HepG2 (cell line): ENCODE measurements at regions not wholly inside any gene's neighbourhood (a gene's known extent, or its start where the extent isn't known, plus 50 kb on each side); places are given as distances from the start of the nearest gene placed in this dataset.

Experiments used
- ATAC-seq: fragments of 200-7000 bp; cut with Tn5 transposase; 3 replicates; pipeline ENCODE4 v1.9.1; 2020; ENCODE audit warnings: mild to moderate bottlenecking, moderate library complexity
- BruUV-seq: library from RNA; stranded (reverse); fragments of 400-500 nt; replicated peaks from 2 replicates; lab custom pipeline; 2021; lab: Mats Ljungman, UMichigan
- CTCF ChIA-PET: fragments of 300-600 bp; formaldehyde crosslinking; extraction: SDS; loops from one replicate; lab custom pipeline; 2021; ENCODE audit warnings: low total read pairs, inconsistent platforms, low intra/inter-chr PET ratio; lab: Yijun Ruan, JAX
- POLR2A ChIA-PET: fragments of 350-600 bp; sonication (Branson Sonifier 250); formaldehyde crosslinking; loops from one replicate; lab custom pipeline; 2020; ENCODE audit warnings: antibody characterized with exemption, inconsistent platforms; lab: Yijun Ruan, JAX
- DNase-seq: peaks from one replicate; pipeline ENCODE4 v3.0.0-alpha.2; 2015; ENCODE audit warnings: low spot score
- FAIRE-seq: peaks from 3 replicates; lab custom pipeline; 2011; peaks lifted over from hg19 to GRCh38; lab: Jason Lieb, UNC
- H2AFZ ChIP-seq: one replicate; pipeline ENCODE4 v1.6.1; 2011; ENCODE audit warnings: low read length, inconsistent platforms
- H3K27ac ChIP-seq: fragments of 300-600 bp; 3 replicates; pipeline ENCODE4 v1.8.0; 2011; ENCODE audit warnings: mixed run types, mild to moderate bottlenecking, mixed read lengths, low read length, inconsistent platforms; ENCODE audit not compliant: insufficient read depth; ENCODE audit errors: extremely low read length
- H3K27me3 ChIP-seq, 2 experiments: fragments of 200-600 bp in 1 of 2; 2 replicates in 1 of 2; 3 replicates in 1 of 2; pipeline versions ENCODE4 v1.6.0 to v1.8.0; 2011; ENCODE audit warnings: low read length in 2 of 2, mild to moderate bottlenecking in 2 of 2, moderate library complexity in 2 of 2, inconsistent platforms in 1 of 2; ENCODE audit not compliant: insufficient read depth in 2 of 2, control insufficient read depth in 1 of 2
- H3K36me3 ChIP-seq, 2 experiments: fragments of 200-600 bp in 1 of 2; replicated peaks in 1 of 2; 2 replicates in 1 of 2; 3 replicates in 1 of 2; pipeline versions ENCODE4 v1.5.1 to v1.8.0; 2011; ENCODE audit warnings: low read length in 2 of 2, inconsistent platforms in 1 of 2; ENCODE audit not compliant: insufficient read depth in 2 of 2, control insufficient read depth in 1 of 2
- H3K4me1 ChIP-seq: 2 replicates; pipeline ENCODE4 v1.5.1; 2012; ENCODE audit warnings: low read length, inconsistent platforms; ENCODE audit not compliant: insufficient read depth
- H3K4me2 ChIP-seq: 2 replicates; pipeline ENCODE4 v1.6.0; 2011; ENCODE audit warnings: low read depth, low read length, inconsistent platforms
- H3K4me3 ChIP-seq, 3 experiments: fragments of 200-600 bp in 1 of 3; sonication (generic), shearing (Covaris generic) in 1 of 3; replicated peaks in 1 of 3; 2 replicates each; pipeline ENCODE4 v1.5.1; 2011 to 2016; ENCODE audit warnings: low read length in 3 of 3, inconsistent platforms in 2 of 3, low read depth in 2 of 3, mild to moderate bottlenecking in 2 of 3, control low read depth in 1 of 3, mixed read lengths in 1 of 3; ENCODE audit not compliant: insufficient read depth in 1 of 3
- H3K79me2 ChIP-seq: one replicate; pipeline ENCODE4 v1.6.1; 2011; ENCODE audit warnings: low read length, inconsistent platforms; ENCODE audit not compliant: insufficient read depth
- H3K9ac ChIP-seq: 2 replicates; pipeline ENCODE4 v1.6.0; 2011; ENCODE audit warnings: mild to moderate bottlenecking, low read depth, low read length, inconsistent platforms; ENCODE audit not compliant: insufficient read depth
- H3K9me3 ChIP-seq: 2 replicates; pipeline ENCODE4 v1.5.1; 2012; ENCODE audit warnings: mild to moderate bottlenecking, low read length
- H4K20me1 ChIP-seq: 2 replicates; pipeline ENCODE4 v1.6.0; 2011; ENCODE audit warnings: inconsistent platforms, mild to moderate bottlenecking, low read length, moderate library complexity; ENCODE audit not compliant: insufficient read depth
- CEBPB ChIP-seq: IDR thresholded peaks from 2 replicates; pipeline ENCODE4 v1.6.1; 2011; ENCODE audit warnings: low read depth, low read length, improper control_type of control experiment, borderline replicate concordance
- HOXA9 ChIP-seq: sonication (generic); formaldehyde crosslinking; IDR thresholded peaks from 2 replicates; pipeline ENCODE4 v1.8.1; 2022; ENCODE audit warnings: missing genetic modification reagents, mild to moderate bottlenecking, moderate library complexity, borderline replicate concordance
- IRF2 ChIP-seq: IDR thresholded peaks from 2 replicates; pipeline ENCODE4 v1.6.1; 2018; ENCODE audit warnings: missing genetic modification reagents, missing compliant biosample characterization
- IRX3 ChIP-seq: sonication (generic); formaldehyde crosslinking; IDR thresholded peaks from 2 replicates; pipeline ENCODE4 v1.8.1; 2023; ENCODE audit warnings: mild to moderate bottlenecking, low read depth, missing genetic modification reagents, borderline replicate concordance
- PHB2 ChIP-seq: fragments of 450-650 bp; IDR thresholded peaks from 2 replicates; pipeline ENCODE4 v1.6.1; 2018; ENCODE audit not compliant: partially characterized antibody
- PHF21A ChIP-seq: sonication (generic); formaldehyde crosslinking; IDR thresholded peaks from 2 replicates; pipeline ENCODE4 v1.5.0; 2020; ENCODE audit warnings: mild to moderate bottlenecking, missing genetic modification reagents
- TBL1XR1 ChIP-seq: fragments of 150-350 bp; IDR thresholded peaks from 2 replicates; pipeline ENCODE4 v1.6.1; 2014; ENCODE audit warnings: borderline replicate concordance, low read length; ENCODE audit not compliant: partially characterized antibody
- ZBTB10 ChIP-seq: sonication (generic); formaldehyde crosslinking; IDR thresholded peaks from 2 replicates; pipeline ENCODE4 v1.4.0; 2020; ENCODE audit warnings: missing genetic modification reagents, borderline replicate concordance
- ZNF547 ChIP-seq: sonication (generic); formaldehyde crosslinking; IDR thresholded peaks from 2 replicates; pipeline ENCODE4 v1.5.1; 2020; ENCODE audit warnings: mild to moderate bottlenecking, missing genetic modification reagents
- WGBS: methylation state at CpG from one replicate; pipeline ENCODE4 v1.1.6; 2017; ENCODE audit warnings: low lambda C conversion rate; 5-methylcytosine and 5-hydroxymethylcytosine counted together
- in situ Hi-C: cut with HindIII; loops from 2 replicates; pipeline ENCODE4 v1.10.0; 2017; ENCODE audit warnings: low pct_unique_long_range_greater_than_20kb; ENCODE audit not compliant: extremely low pct_ligation_motif_present
- intact Hi-C: fragments of 100-400 bp; cut with micrococcal nuclease; formaldehyde crosslinking; loops from one replicate; pipeline ENCODE4 v1.10.0; 2022; ENCODE audit not compliant: unreplicated experiment

GRCh38 chr1:232459087-232459486 is 170.8 kb downstream of the SIPA1L2 start:
- BruUV-seq = no TSS peak
- DNase-seq (no peak), ATAC-seq (no peak)
- under 1% methylated on average over 4 of the region's 4 CpGs for WGBS
- H3K79me2 ChIP-seq = no peaks in the 10 kb centered on the region
- no peaks in the 10 kb centered on the region for H4K20me1 ChIP-seq
- no peaks in the 10 kb centered on the region for H3K4me1 ChIP-seq
- peaks cover 0 to 7% of the 10 kb centered on the region in 2 experiments; a peak in 1 of 5 replicates for H3K27me3 ChIP-seq
- H3K4me3 ChIP-seq = no peak overlapping the region
- CTCF ChIA-PET = no interaction called here
- TF ChIP-seq ZNF547 (CRISPR knock-in tag) = no peak
- TF ChIP-seq CEBPB = no peak
- TF ChIP-seq ZBTB10 (CRISPR knock-in tag) = no peak
- TF ChIP-seq TBL1XR1 = no peak
- TF ChIP-seq IRF2 (CRISPR knock-in tag) = no peak
- TF ChIP-seq, all 625 proteins: peak for 0
- Histone ChIP-seq H3K27ac (no peak overlapping the region), H3K36me3 (no peaks in the 10 kb centered on the region), H2AFZ (no peak overlapping the region), H3K9me3 (no peaks in the 10 kb centered on the region), H3K9ac (no peak overlapping the region), H3K4me2 (no peak overlapping the region)
- no peak for FAIRE-seq
- in situ Hi-C loops = no loop called here
- intact Hi-C loops = no loop called here
- POLR2A ChIA-PET = no interaction called here

GRCh38 chr1:232457595-232457994 is 172.3 kb downstream of the SIPA1L2 start:
- no peak for FAIRE-seq
- intact Hi-C loops (no loop called here), in situ Hi-C loops (no loop called here)
- TF ChIP-seq HOXA9 (CRISPR knock-in tag) (no peak), PHF21A (CRISPR knock-in tag) (no peak), PHB2 (no peak), IRX3 (CRISPR knock-in tag) (no peak)
- H3K9ac ChIP-seq = no peak overlapping the region
- H3K4me1 ChIP-seq = no peaks in the 10 kb centered on the region
- no peak for DNase-seq
- H4K20me1 ChIP-seq = no peaks in the 10 kb centered on the region
- no peak overlapping the region for H3K4me3 ChIP-seq
- CTCF ChIA-PET = no interaction called here
- no peaks in the 10 kb centered on the region for H3K9me3 ChIP-seq
- peaks cover 0 to 7% of the 10 kb centered on the region in 2 experiments; a peak in 1 of 5 replicates for H3K27me3 ChIP-seq
- H3K4me2 ChIP-seq = no peak overlapping the region
- ATAC-seq = no peak
- 94% methylated on average over 3 of the region's 3 CpGs for WGBS
- BruUV-seq = no TSS peak
- H2AFZ ChIP-seq = no peak overlapping the region
- POLR2A ChIA-PET = no interaction called here
- no peak overlapping the region for H3K27ac ChIP-seq
- no peaks in the 10 kb centered on the region for H3K36me3 ChIP-seq
- H3K79me2 ChIP-seq = no peaks in the 10 kb centered on the region
